Fibroblast of lung (primary cell): ENCODE measurements at regions not wholly inside any gene's neighbourhood (a gene's known extent, or its start where the extent isn't known, plus 50 kb on each side); places are given as distances from the start of the nearest gene placed in this dataset.

Experiments used
- DNase-seq, 2 donors: peaks; one replicate each; pipeline versions ENCODE4 v3.0.0 to v3.0.0-alpha.2; 2010; ENCODE audit warnings: low read depth in 2 of 2
- H2AFZ ChIP-seq: 2 replicates; pipeline ENCODE4 v1.5.1; 2012; ENCODE audit warnings: low read length, control low read depth, inconsistent platforms
- H3K27ac ChIP-seq: 2 replicates; pipeline ENCODE4 v1.5.1; 2011; ENCODE audit warnings: low read length, control low read depth; ENCODE audit not compliant: insufficient read depth
- H3K27me3 ChIP-seq: 2 replicates; pipeline ENCODE4 v1.5.1; 2011; ENCODE audit warnings: mild to moderate bottlenecking, low read length; ENCODE audit not compliant: control insufficient read depth, insufficient read depth
- H3K36me3 ChIP-seq: 2 replicates; pipeline ENCODE4 v1.5.1; 2011; ENCODE audit warnings: low read length; ENCODE audit not compliant: control insufficient read depth, insufficient read depth
- H3K4me1 ChIP-seq: 2 replicates; pipeline ENCODE4 v1.5.1; 2011; ENCODE audit warnings: low read length; ENCODE audit not compliant: control insufficient read depth, insufficient read depth; ENCODE audit errors: extremely low read depth
- H3K4me2 ChIP-seq: 2 replicates; pipeline ENCODE4 v1.5.1; 2011; ENCODE audit warnings: low read length, control low read depth; ENCODE audit not compliant: insufficient read depth; ENCODE audit errors: extremely low read depth
- H3K4me3 ChIP-seq, 4 experiments: fragments of 200-600 bp in 1 of 4; sonication (generic) in 1 of 4; replicated peaks in 1 of 4; 2 replicates each; pipeline ENCODE4 v1.5.1; 2011 to 2016; ENCODE audit warnings: low read length in 4 of 4, low read depth in 3 of 4, mild to moderate bottlenecking in 3 of 4, control low read depth in 2 of 4, inconsistent platforms in 1 of 4, mixed read lengths in 1 of 4; ENCODE audit not compliant: insufficient read depth in 1 of 4; ENCODE audit errors: control extremely low read depth in 1 of 4
- H3K79me2 ChIP-seq: 2 replicates; pipeline ENCODE4 v1.5.1; 2012; ENCODE audit warnings: mild to moderate bottlenecking, low read length, inconsistent platforms; ENCODE audit not compliant: control insufficient read depth, insufficient read depth
- H3K9ac ChIP-seq: 2 replicates; pipeline ENCODE4 v1.5.1; 2011; ENCODE audit warnings: mild to moderate bottlenecking, low read length, control low read depth; ENCODE audit not compliant: insufficient read depth
- H3K9me3 ChIP-seq: 2 replicates; pipeline ENCODE4 v1.5.1; 2012; ENCODE audit warnings: low read depth, low read length; ENCODE audit not compliant: control insufficient read depth, insufficient read depth
- H4K20me1 ChIP-seq: 2 replicates; pipeline ENCODE4 v1.5.1; 2011; ENCODE audit warnings: low read length; ENCODE audit not compliant: control insufficient read depth, insufficient read depth; ENCODE audit errors: extremely low read depth
- CTCF ChIP-seq, 2 donors: IDR thresholded peaks in 1 of 2; conservative IDR thresholded peaks in 1 of 2; 1 replicate in 1 of 2; 2 replicates in 1 of 2; pipeline ENCODE4 v1.5.1; 2011 to 2012; ENCODE audit warnings: low read length in 2 of 2, control low read depth in 1 of 2, inconsistent platforms in 1 of 2, low read depth in 1 of 2, mild to moderate bottlenecking in 1 of 2
- EZH2 ChIP-seq: IDR thresholded peaks from 2 replicates; pipeline ENCODE4 v1.5.1; 2012; ENCODE audit warnings: low read length, control low read depth, mild to moderate bottlenecking; ENCODE audit errors: missing control alignments

- Histone ChIP-seq H3K27ac (no peak overlapping the region), H3K36me3 (no peaks in the 10 kb centered on the region)
These were observed 244.9 kb upstream of the RGS6 start for GRCh38 chr14:71687166-71687831.

DNA sequence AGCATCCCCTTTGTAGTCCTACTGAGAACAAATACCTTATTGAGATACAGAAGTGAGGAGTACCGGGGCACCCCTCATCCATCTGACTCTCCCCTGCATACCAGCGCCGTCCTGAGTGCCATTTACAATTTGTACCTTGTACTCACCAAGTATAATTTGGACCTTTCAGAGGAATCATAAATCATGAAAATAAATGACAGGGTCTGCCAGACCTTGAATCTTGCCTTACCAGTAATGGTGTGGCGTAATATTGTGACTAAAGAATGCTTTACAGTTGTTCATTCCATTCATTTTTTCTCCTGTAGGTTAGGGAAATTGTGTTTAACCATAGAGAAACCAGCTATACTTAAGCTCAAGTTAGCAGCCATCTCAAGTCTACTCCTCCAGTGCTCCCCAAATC lies 243.7 kb upstream of the RGS6 start:
- Histone ChIP-seq H3K79me2 (no peaks in the 10 kb centered on the region), H3K4me2 (no peak overlapping the region), H3K9ac (no peak overlapping the region), H3K36me3 (no peaks in the 10 kb centered on the region), H3K27me3 (no peaks in the 10 kb centered on the region), H2AFZ (no peak overlapping the region), H3K27ac (no peak overlapping the region), H4K20me1 (no peaks in the 10 kb centered on the region), H3K4me3 (no peak overlapping the region), H3K9me3 (no peaks in the 10 kb centered on the region), H3K4me1 (peaks cover 5% of the 10 kb centered on the region)
- TF ChIP-seq CTCF (conservative IDR thresholded peaks at IDR 0.05 in 1 of 2, IDR thresholded peaks at IDR 0.05 in 1 of 2; ENCODE audit: low read depth in 1 of 2, low read length in 2 of 2) (no peak), EZH2 (no peak)
- peak in 1 of 2 donors; percentile 61 for DNase-seq

More at GRCh38 chr14:71687166-71687831, 244.9 kb upstream of the RGS6 start:
- H3K4me1 ChIP-seq, result peaks cover 2% of the 10 kb centered on the region
- H2AFZ ChIP-seq, result no peak overlapping the region
- H3K79me2 ChIP-seq, result no peaks in the 10 kb centered on the region
- H3K9ac ChIP-seq, result no peak overlapping the region
- peak; percentile 29 to 58 for DNase-seq
- H3K27me3 ChIP-seq, result no peaks in the 10 kb centered on the region
- H3K4me2 ChIP-seq, result no peak overlapping the region
- no peak overlapping the region for H3K4me3 ChIP-seq
- no peaks in the 10 kb centered on the region for H3K9me3 ChIP-seq
- TF ChIP-seq EZH2 (no peak), CTCF (conservative IDR thresholded peaks at IDR 0.05 in 1 of 2, IDR thresholded peaks at IDR 0.05 in 1 of 2; ENCODE audit: low read depth in 1 of 2, low read length in 2 of 2) (no peak)
- H4K20me1 ChIP-seq, result no peaks in the 10 kb centered on the region

DNA sequence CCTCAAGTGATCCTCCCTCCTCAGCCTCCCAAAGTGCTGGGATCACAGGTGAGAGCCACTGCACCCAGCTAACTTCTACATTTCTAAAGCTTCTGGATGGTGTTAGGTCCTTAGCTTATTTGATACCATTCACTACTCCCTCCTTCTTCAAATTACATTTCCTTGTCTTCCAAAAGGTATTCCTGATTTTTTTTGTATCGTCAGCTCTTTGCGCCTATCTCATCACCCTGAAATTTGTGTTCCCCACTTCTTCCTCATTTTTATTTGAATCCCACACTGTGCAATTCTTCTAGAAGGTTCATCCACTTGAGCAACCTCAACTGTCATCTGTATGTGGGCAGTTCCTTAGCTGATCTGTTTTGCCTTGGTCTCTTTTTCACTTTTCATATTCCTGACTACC lies 241.8 kb upstream of the RGS6 start:
- Histone ChIP-seq H3K4me1 (peaks cover 5% of the 10 kb centered on the region), H3K4me2 (no peak overlapping the region), H3K4me3 (no peak overlapping the region), H3K9me3 (no peaks in the 10 kb centered on the region), H3K36me3 (no peaks in the 10 kb centered on the region), H3K79me2 (no peaks in the 10 kb centered on the region), H3K27me3 (no peaks in the 10 kb centered on the region), H3K27ac (no peak overlapping the region), H2AFZ (no peak overlapping the region), H4K20me1 (no peaks in the 10 kb centered on the region), H3K9ac (no peak overlapping the region)
- DNase-seq, result no peak
- TF ChIP-seq CTCF (conservative IDR thresholded peaks at IDR 0.05 in 1 of 2, IDR thresholded peaks at IDR 0.05 in 1 of 2; ENCODE audit: low read depth in 1 of 2, low read length in 2 of 2) (no peak), EZH2 (no peak)
